ENCODE measurements at regions not wholly inside any gene's neighbourhood (a gene's known extent, or its start where the extent isn't known, plus 50 kb on each side); places are given as distances from the start of the nearest gene placed in this dataset.

- DNase-seq (ENCODE audit: insufficient read length, low spot score) (no peak), FAIRE-seq (no peak)
- no peak for TF ChIP-seq POU2F2 (IDR thresholded peaks at IDR 0.05; ENCODE audit: low read depth, low read length)
- no peak for TF ChIP-seq POLR2AphosphoS5 (IDR thresholded peaks at IDR 0.05; ENCODE audit: low read depth, low read length)
- TF ChIP-seq TAF1 (IDR thresholded peaks at IDR 0.05; ENCODE audit: low read depth, low read length), result no peak
- TF ChIP-seq SPI1 (IDR thresholded peaks at IDR 0.05; ENCODE audit: low read depth, low read length), result no peak
- TF ChIP-seq PAX5 (IDR thresholded peaks at IDR 0.05; ENCODE audit: insufficient read depth, low read length, severe bottlenecking), result no peak
- TF ChIP-seq POLR2A (IDR thresholded peaks at IDR 0.05; ENCODE audit: low read depth, low read length), result no peak
Measured at GRCh38 chr5:90308787-90309585, 100.6 kb downstream of the CETN3 start.

DNA sequence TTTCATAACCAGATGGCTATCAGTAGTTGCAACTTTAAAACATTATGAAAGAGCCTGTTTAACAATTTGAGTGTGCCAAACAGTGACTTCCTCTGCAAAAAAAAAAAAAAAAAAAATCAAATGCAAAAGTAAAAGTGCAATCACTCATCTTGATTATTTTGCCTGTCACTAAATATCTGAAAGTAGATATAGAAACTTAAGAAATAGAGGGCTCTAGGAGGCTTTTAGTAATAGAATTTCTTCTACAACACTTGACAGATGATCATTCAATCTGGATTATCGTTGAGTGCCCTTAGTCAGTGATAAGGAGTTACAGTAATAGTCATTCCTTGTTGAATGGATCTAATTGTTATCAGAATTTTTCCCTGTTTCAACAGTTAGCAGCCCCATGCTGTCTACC lies 101.8 kb downstream of the CETN3 start:
- DNase-seq (ENCODE audit: insufficient read length, low spot score), result no peak
- no peak for FAIRE-seq
- no peak for TF ChIP-seq POLR2AphosphoS5 (IDR thresholded peaks at IDR 0.05; ENCODE audit: low read depth, low read length)
- no peak for TF ChIP-seq POU2F2 (IDR thresholded peaks at IDR 0.05; ENCODE audit: low read depth, low read length)
- TF ChIP-seq TAF1 (IDR thresholded peaks at IDR 0.05; ENCODE audit: low read depth, low read length), result no peak
- TF ChIP-seq SPI1 (IDR thresholded peaks at IDR 0.05; ENCODE audit: low read depth, low read length), result no peak
- no peak for TF ChIP-seq POLR2A (IDR thresholded peaks at IDR 0.05; ENCODE audit: low read depth, low read length)
- TF ChIP-seq PAX5 (IDR thresholded peaks at IDR 0.05; ENCODE audit: insufficient read depth, low read length, severe bottlenecking), result no peak

GRCh38 chr5:90307322-90307721 lies 102.2 kb downstream of the CETN3 start:
- no peak for FAIRE-seq
- no peak for DNase-seq (ENCODE audit: insufficient read length, low spot score)

DNA sequence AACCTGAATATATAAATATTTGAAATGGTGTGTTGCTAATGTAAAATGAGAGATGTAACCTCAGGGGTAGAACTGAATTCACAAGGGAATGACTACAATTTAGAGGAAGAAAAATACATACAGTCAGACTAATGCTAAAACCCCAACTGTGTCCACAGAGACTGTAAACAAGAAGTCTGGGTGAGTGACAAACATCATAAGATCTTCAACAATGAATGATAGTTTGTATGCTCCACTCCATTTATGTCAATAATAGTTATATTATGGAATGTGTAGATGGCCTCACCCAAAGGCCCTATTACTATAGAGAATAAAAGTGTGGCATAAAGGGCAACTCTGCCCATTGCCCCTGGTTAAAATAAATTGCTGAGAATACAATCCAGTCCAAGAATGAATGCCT lies 102.9 kb downstream of the CETN3 start:
- TF ChIP-seq POLR2AphosphoS5 (IDR thresholded peaks at IDR 0.05; ENCODE audit: low read depth, low read length), result no peak
- TF ChIP-seq POU2F2 (IDR thresholded peaks at IDR 0.05; ENCODE audit: low read depth, low read length), result no peak
- TF ChIP-seq SPI1 (IDR thresholded peaks at IDR 0.05; ENCODE audit: low read depth, low read length), result no peak

More at GRCh38 chr5:90307322-90307721, 102.2 kb downstream of the CETN3 start:
- TF ChIP-seq POLR2A (IDR thresholded peaks at IDR 0.05; ENCODE audit: low read depth, low read length) (no peak), POLR2AphosphoS5 (IDR thresholded peaks at IDR 0.05; ENCODE audit: low read depth, low read length) (no peak), POU2F2 (IDR thresholded peaks at IDR 0.05; ENCODE audit: low read depth, low read length) (no peak), SPI1 (IDR thresholded peaks at IDR 0.05; ENCODE audit: low read depth, low read length) (no peak), TAF1 (IDR thresholded peaks at IDR 0.05; ENCODE audit: low read depth, low read length) (no peak), PAX5 (IDR thresholded peaks at IDR 0.05; ENCODE audit: insufficient read depth, low read length, severe bottlenecking) (no peak)

GRCh38 chr5:90305041-90305720 lies 104.4 kb downstream of the CETN3 start:
- FAIRE-seq (no peak), DNase-seq (ENCODE audit: insufficient read length, low spot score) (no peak)
- TF ChIP-seq PAX5 (IDR thresholded peaks at IDR 0.05; ENCODE audit: insufficient read depth, low read length, severe bottlenecking) (no peak), TAF1 (IDR thresholded peaks at IDR 0.05; ENCODE audit: low read depth, low read length) (no peak), POU2F2 (IDR thresholded peaks at IDR 0.05; ENCODE audit: low read depth, low read length) (no peak), SPI1 (IDR thresholded peaks at IDR 0.05; ENCODE audit: low read depth, low read length) (no peak), POLR2A (IDR thresholded peaks at IDR 0.05; ENCODE audit: low read depth, low read length) (no peak), POLR2AphosphoS5 (IDR thresholded peaks at IDR 0.05; ENCODE audit: low read depth, low read length) (no peak)

More for the DNA sequence above, 102.9 kb downstream of the CETN3 start:
- DNase-seq (ENCODE audit: insufficient read length, low spot score) (no peak), FAIRE-seq (no peak)

DNA sequence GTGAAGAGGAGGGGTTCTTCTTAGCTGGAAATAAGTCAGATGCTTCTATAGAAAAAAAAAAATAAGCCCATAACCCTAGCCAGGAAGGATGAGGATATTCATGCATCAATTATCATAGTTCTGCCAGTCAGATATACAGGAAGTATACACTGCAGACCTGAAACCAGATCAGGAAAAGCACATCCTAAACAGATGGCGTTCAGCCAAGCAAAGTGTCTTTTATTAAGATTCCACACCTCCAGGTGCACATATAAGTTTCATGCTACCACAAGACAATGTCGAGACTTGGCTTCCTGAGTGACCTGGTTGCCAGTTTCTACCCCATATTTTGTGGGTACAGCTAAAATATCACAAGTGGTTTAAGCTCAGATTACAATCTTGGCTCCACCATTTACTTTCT lies 108.3 kb downstream of the CETN3 start:
- no peak for TF ChIP-seq POU2F2 (IDR thresholded peaks at IDR 0.05; ENCODE audit: low read depth, low read length)
- no peak for TF ChIP-seq SPI1 (IDR thresholded peaks at IDR 0.05; ENCODE audit: low read depth, low read length)
- TF ChIP-seq POLR2AphosphoS5 (IDR thresholded peaks at IDR 0.05; ENCODE audit: low read depth, low read length), result no peak
- TF ChIP-seq PAX5 (IDR thresholded peaks at IDR 0.05; ENCODE audit: insufficient read depth, low read length, severe bottlenecking), result no peak
- no peak for TF ChIP-seq POLR2A (IDR thresholded peaks at IDR 0.05; ENCODE audit: low read depth, low read length)
- no peak for TF ChIP-seq TAF1 (IDR thresholded peaks at IDR 0.05; ENCODE audit: low read depth, low read length)
- no peak for DNase-seq (ENCODE audit: insufficient read length, low spot score)
- peak; percentile 66 for FAIRE-seq

GRCh38 chr5:90297045-90297764 lies 112.4 kb downstream of the CETN3 start:
- TF ChIP-seq POLR2A (IDR thresholded peaks at IDR 0.05; ENCODE audit: low read depth, low read length), result no peak
- DNase-seq (ENCODE audit: insufficient read length, low spot score), result no peak
- FAIRE-seq, result no peak

DNA sequence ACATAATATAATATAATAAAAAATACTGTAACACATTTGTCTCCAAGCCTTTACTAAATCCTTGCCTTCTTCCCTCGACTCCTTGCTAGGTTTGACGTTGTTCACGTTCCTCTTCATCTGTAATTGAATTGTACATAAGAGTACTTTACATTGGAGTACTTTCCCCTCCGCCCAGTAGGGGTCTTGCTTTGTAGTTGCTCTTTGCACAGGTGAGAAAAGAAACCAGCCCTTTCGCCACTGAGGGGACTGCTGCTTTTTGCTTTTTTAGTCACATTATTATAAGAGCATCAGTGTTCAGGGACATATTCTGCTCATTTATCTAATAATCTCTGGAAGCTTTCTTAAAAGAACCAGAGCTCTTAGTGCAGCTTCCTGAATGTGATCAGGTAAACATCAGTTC lies 115.0 kb downstream of the CETN3 start:
- DNase-seq (ENCODE audit: insufficient read length, low spot score) (no peak), FAIRE-seq (no peak)
- TF ChIP-seq TAF1 (IDR thresholded peaks at IDR 0.05; ENCODE audit: low read depth, low read length) (no peak), SPI1 (IDR thresholded peaks at IDR 0.05; ENCODE audit: low read depth, low read length) (no peak), POU2F2 (IDR thresholded peaks at IDR 0.05; ENCODE audit: low read depth, low read length) (no peak), PAX5 (IDR thresholded peaks at IDR 0.05; ENCODE audit: insufficient read depth, low read length, severe bottlenecking) (no peak), POLR2AphosphoS5 (IDR thresholded peaks at IDR 0.05; ENCODE audit: low read depth, low read length) (no peak), POLR2A (IDR thresholded peaks at IDR 0.05; ENCODE audit: low read depth, low read length) (no peak)

DNA sequence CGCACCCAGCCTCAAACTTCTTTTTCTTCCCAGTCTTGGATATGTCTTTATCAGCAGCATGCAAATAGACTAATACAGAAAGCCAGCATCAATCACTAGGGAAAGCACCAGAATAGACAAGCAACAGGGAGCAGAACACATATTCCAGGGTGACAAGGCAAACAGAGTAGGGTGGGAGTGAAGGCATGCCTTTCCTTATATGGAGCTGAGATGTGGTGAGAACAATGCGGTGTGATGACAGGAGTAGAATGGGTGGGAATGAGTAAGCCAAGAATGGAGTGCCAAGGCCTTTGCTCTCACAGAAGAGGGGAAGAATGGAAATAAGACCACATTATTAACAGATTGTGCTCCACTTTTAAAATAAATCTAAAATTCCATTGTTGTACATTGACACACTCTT lies 115.6 kb downstream of the CETN3 start:
- TF ChIP-seq PAX5 (IDR thresholded peaks at IDR 0.05; ENCODE audit: insufficient read depth, low read length, severe bottlenecking) (no peak), POLR2A (IDR thresholded peaks at IDR 0.05; ENCODE audit: low read depth, low read length) (no peak), POU2F2 (IDR thresholded peaks at IDR 0.05; ENCODE audit: low read depth, low read length) (no peak), SPI1 (IDR thresholded peaks at IDR 0.05; ENCODE audit: low read depth, low read length) (no peak), POLR2AphosphoS5 (IDR thresholded peaks at IDR 0.05; ENCODE audit: low read depth, low read length) (no peak), TAF1 (IDR thresholded peaks at IDR 0.05; ENCODE audit: low read depth, low read length) (no peak)
- no peak for FAIRE-seq
- no peak for DNase-seq (ENCODE audit: insufficient read length, low spot score)
